Breast epithelium (tissue), 4 donors: ENCODE measurements at regions not wholly inside any gene's neighbourhood (a gene's known extent, or its start where the extent isn't known, plus 50 kb on each side); places are given as distances from the start of the nearest gene placed in this dataset.

ENCODE experiments used
- DNase-seq, 2 donors: peaks; one replicate each; pipeline ENCODE4 v3.0.0-alpha.2; 2019; ENCODE audit warnings: low spot score in 2 of 2
- H3K27ac ChIP-seq, 2 donors: fragments of 200-600 bp; sonication (generic) in 1 of 2; one replicate each; pipeline ENCODE4 v1.5.1; 2016 to 2019; ENCODE audit warnings: mild to moderate bottlenecking in 1 of 2
- H3K27me3 ChIP-seq, 2 donors: fragments of 200-600 bp; sonication (generic) in 1 of 2; one replicate each; pipeline versions ENCODE4 v1.5.1 to v1.6.0; 2017 to 2019; ENCODE audit warnings: control low read depth in 1 of 2, mild to moderate bottlenecking in 1 of 2
- H3K36me3 ChIP-seq: fragments of 200-600 bp; one replicate; pipeline ENCODE4 v1.5.1; 2019
- H3K4me1 ChIP-seq, 2 donors: fragments of 200-600 bp; sonication (generic); one replicate each; pipeline ENCODE4 v1.5.1; 2016 to 2019; ENCODE audit warnings: control low read depth in 1 of 2
- H3K4me3 ChIP-seq, 3 donors: fragments of 200-600 bp; sonication (generic); 1 replicate in 2 of 3; 2 replicates in 1 of 3; pipeline ENCODE4 v1.5.1; 2016 to 2019; ENCODE audit warnings: mild to moderate bottlenecking in 3 of 3, moderate library complexity in 2 of 3
- H3K9me3 ChIP-seq, 2 donors: fragments of 200-600 bp; sonication (generic) in 1 of 2; one replicate each; pipeline ENCODE4 v1.5.1; 2016 to 2019; ENCODE audit warnings: control low read depth in 1 of 2
- CTCF ChIP-seq, 3 donors: fragments of 450-650 bp; IDR thresholded peaks; one replicate each; pipeline ENCODE4 v1.5.1; 2016 to 2017; ENCODE audit warnings: antibody characterized with exemption in 3 of 3, mild to moderate bottlenecking in 3 of 3, moderate library complexity in 3 of 3
- POLR2A ChIP-seq: fragments of 450-650 bp; IDR thresholded peaks from one replicate; pipeline ENCODE4 v1.6.1; 2016; ENCODE audit warnings: antibody characterized with exemption, mild to moderate bottlenecking, moderate library complexity
- POLR2AphosphoS5 ChIP-seq, 3 donors: sonication (generic); formaldehyde crosslinking; IDR thresholded peaks; one replicate each; pipeline ENCODE4 v1.6.1; 2017; ENCODE audit warnings: antibody characterized with exemption in 3 of 3
- intact Hi-C: fragments of 100-400 bp; cut with DNase I; formaldehyde crosslinking; loops from one replicate; pipeline ENCODE4 v1.15.1; 2023; ENCODE audit warnings: low total_unique reads

DNA sequence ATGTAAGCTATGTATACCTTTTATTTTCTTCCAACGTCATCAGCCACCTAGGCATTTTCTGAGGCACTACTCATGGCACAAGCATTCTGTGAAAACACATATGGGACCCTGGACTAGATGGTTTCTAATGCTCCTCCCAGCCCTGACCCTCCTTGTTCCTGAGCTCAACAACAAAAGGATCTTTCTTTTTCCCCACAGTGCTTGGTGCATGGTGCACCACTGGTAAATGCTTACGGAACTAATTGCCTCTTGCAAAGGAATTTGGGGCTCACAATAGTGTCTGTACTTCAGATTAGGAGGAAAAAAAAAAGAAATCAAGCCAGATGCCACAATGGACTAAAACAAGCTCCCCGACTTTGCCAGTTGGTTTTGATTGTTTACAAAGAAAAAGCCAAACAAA is 390.5 kb downstream of the PLPP3 start:
- no peak overlapping the region for H3K27ac ChIP-seq

GRCh38 chr1:56188221-56188620 is 391.1 kb downstream of the PLPP3 start:
- H3K4me3 ChIP-seq: no peak overlapping the region
- no peaks in the 10 kb centered on the region for H3K36me3 ChIP-seq
- H3K9me3 ChIP-seq: no peaks in the 10 kb centered on the region
- no peaks in the 10 kb centered on the region for H3K4me1 ChIP-seq
- no peak for DNase-seq
- no peak for TF ChIP-seq CTCF (IDR thresholded peaks at IDR 0.05)
- TF ChIP-seq POLR2AphosphoS5 (IDR thresholded peaks at IDR 0.05): peak in 1 of 3 donors; percentile 54
- H3K27me3 ChIP-seq: no peaks in the 10 kb centered on the region
- intact Hi-C loops: no loop called here
- no peak overlapping the region for H3K27ac ChIP-seq

More for the DNA sequence above, 390.5 kb downstream of the PLPP3 start:
- Histone ChIP-seq H3K27me3 (no peaks in the 10 kb centered on the region), H3K9me3 (no peaks in the 10 kb centered on the region), H3K4me1 (no peaks in the 10 kb centered on the region), H3K36me3 (no peaks in the 10 kb centered on the region), H3K4me3 (no peak overlapping the region)
- no peak for DNase-seq
- TF ChIP-seq POLR2AphosphoS5 (IDR thresholded peaks at IDR 0.05) (no peak), POLR2A (no peak), CTCF (IDR thresholded peaks at IDR 0.05) (no peak)
- intact Hi-C loops: no loop called here

DNA sequence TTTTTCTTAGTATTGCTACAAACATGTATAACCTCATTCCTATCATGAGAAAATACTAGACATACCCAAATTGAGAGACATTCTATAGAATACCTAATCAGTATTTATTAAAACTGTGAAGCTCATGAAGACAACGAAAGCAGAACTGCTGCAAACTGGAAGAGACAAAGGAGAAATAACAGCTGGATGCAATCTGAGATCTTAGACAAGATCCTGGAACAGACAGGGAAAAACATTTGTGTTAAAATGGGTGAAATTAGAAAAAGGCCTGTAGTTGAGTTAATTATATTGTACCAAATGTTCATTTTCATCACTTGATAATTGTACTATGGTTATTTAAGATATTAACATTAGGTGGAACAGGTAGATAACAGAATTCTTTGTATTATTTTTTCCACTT is 392.0 kb downstream of the PLPP3 start:
- H3K4me1 ChIP-seq: no peaks in the 10 kb centered on the region
- no peak overlapping the region for H3K27ac ChIP-seq

GRCh38 chr1:56185493-56185892 is 393.9 kb downstream of the PLPP3 start:
- no peak for DNase-seq

More for the DNA sequence above, 392.0 kb downstream of the PLPP3 start:
- DNase-seq: no peak
- no peaks in the 10 kb centered on the region for H3K36me3 ChIP-seq
- TF ChIP-seq POLR2AphosphoS5 (IDR thresholded peaks at IDR 0.05) (no peak), POLR2A (no peak), CTCF (IDR thresholded peaks at IDR 0.05) (no peak)
- intact Hi-C loops: no loop called here
- no peaks in the 10 kb centered on the region for H3K27me3 ChIP-seq
- H3K9me3 ChIP-seq: no peaks in the 10 kb centered on the region
- no peak overlapping the region for H3K4me3 ChIP-seq

GRCh38 chr1:56183151-56183550 is 396.2 kb downstream of the PLPP3 start:
- intact Hi-C loops: no loop called here
- Histone ChIP-seq H3K4me3 (no peak overlapping the region), H3K27ac (no peak overlapping the region), H3K4me1 (no peaks in the 10 kb centered on the region), H3K9me3 (no peaks in the 10 kb centered on the region), H3K27me3 (no peaks in the 10 kb centered on the region), H3K36me3 (no peaks in the 10 kb centered on the region)
- no peak for TF ChIP-seq CTCF (IDR thresholded peaks at IDR 0.05)
- TF ChIP-seq POLR2A: no peak
- no peak for TF ChIP-seq POLR2AphosphoS5 (IDR thresholded peaks at IDR 0.05)
- DNase-seq: no peak

More at GRCh38 chr1:56185493-56185892, 393.9 kb downstream of the PLPP3 start:
- Histone ChIP-seq H3K4me3 (no peak overlapping the region), H3K36me3 (no peaks in the 10 kb centered on the region), H3K27ac (no peak overlapping the region), H3K9me3 (no peaks in the 10 kb centered on the region), H3K4me1 (no peaks in the 10 kb centered on the region), H3K27me3 (no peaks in the 10 kb centered on the region)
- intact Hi-C loops: no loop called here
- TF ChIP-seq POLR2A: no peak
- TF ChIP-seq CTCF (IDR thresholded peaks at IDR 0.05): no peak
- no peak for TF ChIP-seq POLR2AphosphoS5 (IDR thresholded peaks at IDR 0.05)
